Cardiac fibroblast (primary cell): ENCODE measurements at regions not wholly inside any gene's neighbourhood (a gene's known extent, or its start where the extent isn't known, plus 50 kb on each side); places are given as distances from the start of the nearest gene placed in this dataset.
A peak's percentile ranks its signal among the peaks of the same experiment; 100 is the strongest.

ENCODE experiments used
- DNase-seq, 2 donors: peaks; one replicate each; pipeline versions ENCODE4 v3.0.0 to v3.0.0-alpha.2; 2010; ENCODE audit warnings: low read depth in 2 of 2
- H3K4me3 ChIP-seq, 2 donors: replicated peaks in 1 of 2; 1 replicate in 1 of 2; 2 replicates in 1 of 2; pipeline ENCODE4 v1.5.1; 2011; ENCODE audit warnings: low read depth in 2 of 2, low read length in 2 of 2, mild to moderate bottlenecking in 2 of 2, moderate library complexity in 1 of 2
- TF ChIP-seq, protein P1 (sequence below): IDR thresholded peaks from one replicate; pipeline ENCODE4 v1.5.1; 2011; ENCODE audit warnings: low read depth, mild to moderate bottlenecking, low read length, inconsistent platforms

DNA sequence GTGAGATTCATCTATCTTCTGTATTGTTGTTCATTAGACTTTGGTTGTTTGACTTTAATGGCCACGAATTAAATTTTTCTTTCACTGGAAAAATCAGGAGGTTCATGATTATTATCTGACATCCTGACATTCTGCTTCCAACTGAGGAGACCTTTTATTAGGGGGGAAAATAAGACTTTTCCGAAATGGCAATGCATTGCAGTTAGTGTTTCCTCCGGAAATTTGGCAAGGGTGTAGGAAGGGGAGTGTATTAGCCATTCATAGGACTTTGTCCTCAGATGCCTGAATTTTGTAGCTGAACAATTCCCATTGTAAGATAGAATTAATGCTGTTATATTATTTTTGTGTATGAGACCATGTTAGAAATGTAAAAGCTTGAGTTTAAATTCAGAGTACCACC, 450.6 kb upstream of the TGFBR2 start:
- DNase-seq = no peak
- H3K4me3 ChIP-seq = no peak overlapping the region
- TF ChIP-seq, protein P1, sequence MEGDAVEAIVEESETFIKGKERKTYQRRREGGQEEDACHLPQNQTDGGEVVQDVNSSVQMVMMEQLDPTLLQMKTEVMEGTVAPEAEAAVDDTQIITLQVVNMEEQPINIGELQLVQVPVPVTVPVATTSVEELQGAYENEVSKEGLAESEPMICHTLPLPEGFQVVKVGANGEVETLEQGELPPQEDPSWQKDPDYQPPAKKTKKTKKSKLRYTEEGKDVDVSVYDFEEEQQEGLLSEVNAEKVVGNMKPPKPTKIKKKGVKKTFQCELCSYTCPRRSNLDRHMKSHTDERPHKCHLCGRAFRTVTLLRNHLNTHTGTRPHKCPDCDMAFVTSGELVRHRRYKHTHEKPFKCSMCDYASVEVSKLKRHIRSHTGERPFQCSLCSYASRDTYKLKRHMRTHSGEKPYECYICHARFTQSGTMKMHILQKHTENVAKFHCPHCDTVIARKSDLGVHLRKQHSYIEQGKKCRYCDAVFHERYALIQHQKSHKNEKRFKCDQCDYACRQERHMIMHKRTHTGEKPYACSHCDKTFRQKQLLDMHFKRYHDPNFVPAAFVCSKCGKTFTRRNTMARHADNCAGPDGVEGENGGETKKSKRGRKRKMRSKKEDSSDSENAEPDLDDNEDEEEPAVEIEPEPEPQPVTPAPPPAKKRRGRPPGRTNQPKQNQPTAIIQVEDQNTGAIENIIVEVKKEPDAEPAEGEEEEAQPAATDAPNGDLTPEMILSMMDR = no peak

- DNase-seq = peak; percentile 61 to 70
- TF ChIP-seq, protein P1 = no peak
- no peak overlapping the region for H3K4me3 ChIP-seq
Measured at GRCh38 chr3:30156586-30157498, 449.6 kb upstream of the TGFBR2 start.

DNA sequence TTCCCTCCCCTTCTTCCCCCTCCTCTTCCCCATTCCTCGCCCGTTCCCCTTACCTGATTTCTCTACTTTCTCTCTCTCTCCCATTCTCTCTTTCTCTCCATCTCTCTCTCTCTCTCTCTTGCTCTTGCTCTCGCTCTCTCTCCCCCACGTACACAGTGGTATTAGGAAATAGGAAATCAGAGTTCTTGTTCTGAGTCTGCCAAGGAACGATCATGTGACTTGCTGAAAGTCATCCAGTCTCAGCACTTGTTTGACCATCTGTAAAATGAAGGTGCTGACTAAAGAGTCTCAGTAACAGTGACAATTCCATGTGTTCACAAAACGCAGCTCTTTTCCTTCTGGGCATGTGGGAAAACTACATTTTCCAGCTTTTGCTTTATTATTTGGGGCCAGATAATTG, 445.0 kb upstream of the TGFBR2 start:
- no peak overlapping the region for H3K4me3 ChIP-seq
- peak; percentile 93 for DNase-seq
- TF ChIP-seq, protein P1 = no peak

DNA sequence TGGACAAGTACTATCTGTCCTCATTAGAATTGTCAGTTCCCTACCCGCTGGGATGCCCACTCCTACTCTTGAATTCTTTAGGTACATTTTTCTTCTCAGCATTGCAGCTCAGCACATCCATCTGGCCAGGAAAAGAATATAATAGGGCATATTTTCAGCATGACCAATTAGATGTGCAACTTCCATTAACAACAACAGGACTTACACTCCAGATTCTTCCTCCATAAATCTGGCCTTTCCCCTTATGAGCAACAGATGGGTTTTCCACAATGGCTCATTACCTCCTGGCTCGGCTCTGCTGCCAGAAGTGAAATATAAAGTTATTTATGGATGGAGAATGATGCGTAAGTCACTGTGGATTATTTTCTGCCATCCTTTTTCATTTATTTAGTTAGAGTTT, 443.8 kb upstream of the TGFBR2 start:
- no peak overlapping the region for H3K4me3 ChIP-seq
- peak; percentile 43 to 90 for DNase-seq
- TF ChIP-seq, protein P1 = no peak

DNA sequence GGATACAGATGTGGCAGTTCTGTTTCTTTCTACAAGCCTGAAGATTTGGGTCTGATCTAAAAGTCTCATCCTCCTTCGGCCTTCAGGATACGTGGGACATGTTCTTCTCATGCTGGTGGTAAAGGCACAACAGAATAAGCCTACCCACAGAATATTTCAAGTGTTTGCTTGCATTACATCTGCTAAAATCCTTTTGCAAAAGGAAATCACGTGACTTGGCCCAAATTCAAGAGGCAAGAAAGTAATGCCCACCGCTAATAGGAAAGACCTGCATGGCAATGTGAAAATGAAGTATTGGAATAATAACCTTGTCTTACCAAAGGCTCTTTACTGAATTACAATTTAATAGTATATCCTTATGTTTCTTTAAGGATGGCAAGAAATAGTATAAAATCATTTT, 439.9 kb upstream of the TGFBR2 start:
- TF ChIP-seq, protein P1 = no peak
- no peak for DNase-seq
- H3K4me3 ChIP-seq = no peak overlapping the region

DNA sequence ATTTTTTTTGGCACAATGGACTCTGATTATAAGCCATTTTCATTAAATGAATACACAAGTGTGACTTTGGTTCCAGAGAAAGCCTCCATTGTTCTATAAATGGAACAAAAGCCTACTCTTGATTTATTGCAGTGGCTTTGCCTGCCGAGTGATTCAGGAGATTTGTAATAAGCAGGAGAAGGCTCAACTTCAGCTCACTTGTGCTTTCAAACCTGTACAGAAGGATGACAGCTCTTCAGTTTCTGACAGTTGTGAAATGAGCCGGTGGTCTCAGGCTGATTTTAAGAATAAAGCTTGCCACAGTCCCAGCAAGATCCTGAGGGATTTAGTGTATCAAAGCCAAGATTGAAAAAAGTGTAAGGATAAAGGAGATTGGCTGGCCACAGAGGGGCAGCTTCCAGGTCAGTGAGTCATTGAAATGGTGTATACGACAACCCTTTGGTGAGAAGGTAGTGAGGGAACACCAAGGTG, 438.8 kb upstream of the TGFBR2 start:
- TF ChIP-seq, protein P1 = no peak
- no peak for DNase-seq

More for the DNA sequence above, 438.8 kb upstream of the TGFBR2 start:
- H3K4me3 ChIP-seq = no peak overlapping the region
